Gastrocnemius medialis (tissue), 4 donors: ENCODE measurements at regions not wholly inside any gene's neighbourhood (a gene's known extent, or its start where the extent isn't known, plus 50 kb on each side); places are given as distances from the start of the nearest gene placed in this dataset.

ENCODE experiments used
- CTCF ChIP-seq, 5 experiments: fragments of 450-650 bp in 3 of 5; fragments of 200-600 bp in 2 of 5; sonication (generic) in 2 of 5; IDR thresholded peaks in 4 of 5; conservative IDR thresholded peaks in 1 of 5; 1 replicate in 4 of 5; 2 replicates in 1 of 5; pipeline ENCODE4 v1.5.1; 2016 to 2019; ENCODE audit warnings: antibody characterized with exemption in 5 of 5, mild to moderate bottlenecking in 3 of 5, moderate library complexity in 3 of 5
- POLR2A ChIP-seq, 2 donors: fragments of 450-650 bp; IDR thresholded peaks; one replicate each; pipeline ENCODE4 v1.6.1; 2017; ENCODE audit warnings: antibody characterized with exemption in 2 of 2, mild to moderate bottlenecking in 2 of 2, moderate library complexity in 2 of 2

DNA sequence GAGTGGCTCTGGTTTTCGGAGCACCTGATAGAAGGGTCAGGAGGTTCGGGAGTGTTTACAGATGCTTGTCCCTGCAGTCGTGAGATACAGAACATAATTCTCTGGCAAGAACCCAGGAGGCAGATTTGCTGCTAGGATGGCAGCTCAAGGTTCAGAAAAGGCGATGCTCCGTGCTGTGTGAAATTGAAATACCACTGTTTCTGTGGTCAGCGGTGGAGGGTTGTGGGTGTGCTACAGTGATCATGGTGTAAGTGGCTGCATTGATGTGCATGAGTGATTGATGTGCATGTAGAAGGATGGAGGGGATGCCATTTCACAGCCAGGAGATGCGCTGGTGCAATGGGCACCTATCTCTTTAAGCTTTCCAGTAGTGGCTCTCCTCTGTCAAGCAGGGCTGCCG lies 322.1 kb downstream of the GALR1 start:
- TF ChIP-seq POLR2A (IDR thresholded peaks at IDR 0.05), result no peak
- TF ChIP-seq CTCF (IDR thresholded peaks at IDR 0.05 in 4 of 5, conservative IDR thresholded peaks at IDR 0.05 in 1 of 5), result no peak
